OCI-LY1 (cell line): ENCODE measurements at regions not wholly inside any gene's neighbourhood (a gene's known extent, or its start where the extent isn't known, plus 50 kb on each side); places are given as distances from the start of the nearest gene placed in this dataset.

Experiments used
- H2AFZ ChIP-seq: fragments of 200-600 bp; sonication (generic), shearing (Covaris generic); 2 replicates; pipeline ENCODE4 v1.6.0; 2014; ENCODE audit warnings: antibody characterized with exemption, mild to moderate bottlenecking, low read length
- H3F3A ChIP-seq: fragments of 200-600 bp; sonication (generic), shearing (Covaris generic); 2 replicates; pipeline ENCODE4 v1.6.0; 2014; ENCODE audit warnings: mild to moderate bottlenecking, antibody characterized with exemption, low read length, moderate library complexity; ENCODE audit not compliant: insufficient read depth
- H3K27ac ChIP-seq: fragments of 200-600 bp; sonication (generic); 2 replicates; pipeline ENCODE4 v1.5.1; 2014; ENCODE audit warnings: low read length, mixed run types, mild to moderate bottlenecking, low read depth; ENCODE audit not compliant: poor library complexity, severe bottlenecking
- H3K27me3 ChIP-seq: fragments of 200-600 bp; sonication (generic); 2 replicates; pipeline ENCODE4 v1.6.0; 2014; ENCODE audit warnings: antibody characterized with exemption, mild to moderate bottlenecking, low read length, moderate library complexity; ENCODE audit not compliant: insufficient read depth
- H3K36me3 ChIP-seq: fragments of 200-600 bp; sonication (generic); 2 replicates; pipeline ENCODE4 v1.6.1; 2014; ENCODE audit warnings: mild to moderate bottlenecking, antibody characterized with exemption, low read length, moderate library complexity, mixed read lengths; ENCODE audit not compliant: insufficient read depth
- H3K4me1 ChIP-seq: fragments of 200-600 bp; sonication (generic); 2 replicates; pipeline ENCODE4 v1.5.1; 2014; ENCODE audit warnings: mild to moderate bottlenecking, low read length, moderate library complexity; ENCODE audit not compliant: insufficient read depth, severe bottlenecking
- H3K4me2 ChIP-seq: fragments of 200-600 bp; sonication (generic), shearing (Covaris generic); 2 replicates; pipeline ENCODE4 v1.6.1; 2014; ENCODE audit warnings: low read length
- H3K4me3 ChIP-seq: fragments of 200-600 bp; sonication (generic); 2 replicates; pipeline ENCODE4 v1.5.1; 2014; ENCODE audit warnings: low read length, low read depth, mild to moderate bottlenecking, mixed read lengths; ENCODE audit not compliant: poor library complexity, severe bottlenecking
- H3K79me2 ChIP-seq: fragments of 200-600 bp; shearing (Covaris generic); 2 replicates; pipeline ENCODE4 v1.6.1; 2016; ENCODE audit warnings: mixed run types, low read length, mixed read lengths; ENCODE audit not compliant: insufficient read depth
- H3K9ac ChIP-seq: fragments of 200-600 bp; sonication (generic), shearing (Covaris generic); 2 replicates; pipeline ENCODE4 v1.6.1; 2014; ENCODE audit warnings: mild to moderate bottlenecking, low read length, mixed read lengths
- H3K9me2 ChIP-seq: fragments of 200-600 bp; sonication (generic), shearing (Covaris generic); 2 replicates; pipeline ENCODE4 v1.6.1; 2014; ENCODE audit warnings: low read depth, mild to moderate bottlenecking, low read length, mixed read lengths
- H3K9me3 ChIP-seq: fragments of 200-600 bp; shearing (Covaris generic); 2 replicates; pipeline ENCODE4 v1.6.1; 2014; ENCODE audit warnings: low read length, mixed read lengths
- H4K20me1 ChIP-seq: fragments of 200-600 bp; sonication (generic), shearing (Covaris generic); 2 replicates; pipeline ENCODE4 v1.6.0; 2016; ENCODE audit warnings: mild to moderate bottlenecking, low read length; ENCODE audit not compliant: insufficient read depth
- EZH2 ChIP-seq: fragments of 200-600 bp; sonication (generic), shearing (Covaris generic); IDR thresholded peaks from 2 replicates; pipeline ENCODE4 v1.8.0; 2017; ENCODE audit warnings: borderline replicate concordance, mixed run types, mild to moderate bottlenecking, antibody characterized with exemption, low read length, moderate library complexity, mixed read lengths
- TF ChIP-seq, protein P1 (sequence below): fragments of 200-600 bp; sonication (generic), shearing (Covaris generic); IDR thresholded peaks from 2 replicates; pipeline ENCODE4 v1.5.1; 2017; ENCODE audit warnings: mild to moderate bottlenecking, antibody characterized with exemption, low read length, moderate library complexity, mixed read lengths

DNA sequence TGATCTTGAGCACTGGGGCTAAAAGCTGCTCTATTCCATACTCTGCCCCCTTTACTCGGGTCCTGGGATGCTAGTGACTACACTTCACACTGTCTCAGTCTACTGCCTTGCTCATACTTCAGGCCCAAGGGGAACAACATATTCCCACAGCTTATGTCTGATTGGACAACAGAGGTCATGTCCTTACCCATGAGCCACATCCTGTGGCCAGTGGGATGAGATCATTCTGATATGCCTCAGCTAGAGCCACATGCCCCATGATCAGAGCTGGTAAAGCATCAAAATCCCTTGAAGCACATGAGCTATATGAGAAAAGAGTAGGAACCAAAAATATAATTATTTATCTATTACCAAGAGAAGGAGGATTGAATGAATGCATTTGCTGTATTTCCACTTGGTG, 290.1 kb upstream of the TSHZ3 start:
- no peaks in the 10 kb centered on the region for H3K9me2 ChIP-seq
- no peak overlapping the region for H3K4me3 ChIP-seq
- no peaks in the 10 kb centered on the region for H3K9me3 ChIP-seq
- no peak overlapping the region for H3K4me2 ChIP-seq
- no peaks in the 10 kb centered on the region for H3F3A ChIP-seq
- no peaks in the 10 kb centered on the region for H3K36me3 ChIP-seq
- no peaks in the 10 kb centered on the region for H4K20me1 ChIP-seq
- no peaks in the 10 kb centered on the region for H3K27me3 ChIP-seq
- no peaks in the 10 kb centered on the region for H3K4me1 ChIP-seq
- H3K27ac ChIP-seq: no peak overlapping the region
- no peak for TF ChIP-seq EZH2
- TF ChIP-seq, protein P1, sequence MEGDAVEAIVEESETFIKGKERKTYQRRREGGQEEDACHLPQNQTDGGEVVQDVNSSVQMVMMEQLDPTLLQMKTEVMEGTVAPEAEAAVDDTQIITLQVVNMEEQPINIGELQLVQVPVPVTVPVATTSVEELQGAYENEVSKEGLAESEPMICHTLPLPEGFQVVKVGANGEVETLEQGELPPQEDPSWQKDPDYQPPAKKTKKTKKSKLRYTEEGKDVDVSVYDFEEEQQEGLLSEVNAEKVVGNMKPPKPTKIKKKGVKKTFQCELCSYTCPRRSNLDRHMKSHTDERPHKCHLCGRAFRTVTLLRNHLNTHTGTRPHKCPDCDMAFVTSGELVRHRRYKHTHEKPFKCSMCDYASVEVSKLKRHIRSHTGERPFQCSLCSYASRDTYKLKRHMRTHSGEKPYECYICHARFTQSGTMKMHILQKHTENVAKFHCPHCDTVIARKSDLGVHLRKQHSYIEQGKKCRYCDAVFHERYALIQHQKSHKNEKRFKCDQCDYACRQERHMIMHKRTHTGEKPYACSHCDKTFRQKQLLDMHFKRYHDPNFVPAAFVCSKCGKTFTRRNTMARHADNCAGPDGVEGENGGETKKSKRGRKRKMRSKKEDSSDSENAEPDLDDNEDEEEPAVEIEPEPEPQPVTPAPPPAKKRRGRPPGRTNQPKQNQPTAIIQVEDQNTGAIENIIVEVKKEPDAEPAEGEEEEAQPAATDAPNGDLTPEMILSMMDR: no peak
- H2AFZ ChIP-seq: no peak overlapping the region
- H3K79me2 ChIP-seq: no peaks in the 10 kb centered on the region
- no peak overlapping the region for H3K9ac ChIP-seq

DNA sequence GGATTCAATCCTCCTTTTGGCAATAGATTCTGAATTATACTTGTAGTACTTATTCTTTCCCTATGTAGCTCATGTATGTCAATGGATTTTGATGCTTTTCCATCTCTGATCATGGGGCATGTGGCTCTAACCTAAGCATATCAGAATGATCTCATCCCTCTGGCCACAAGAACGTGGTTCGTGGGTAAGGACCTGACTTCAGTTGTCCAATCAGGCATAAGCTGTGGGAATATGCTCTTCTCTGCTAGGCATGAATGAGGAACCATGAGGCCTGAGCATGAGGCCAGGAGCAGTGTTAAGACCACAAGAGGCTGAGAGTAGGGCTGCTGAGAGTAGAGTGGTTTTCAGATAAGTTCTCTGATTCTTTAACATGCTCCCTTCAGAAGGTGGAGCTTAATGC, 292.4 kb upstream of the TSHZ3 start:
- Histone ChIP-seq H2AFZ (no peak overlapping the region), H3K27ac (no peak overlapping the region), H3K27me3 (no peaks in the 10 kb centered on the region), H3K9me2 (no peaks in the 10 kb centered on the region), H3F3A (no peaks in the 10 kb centered on the region), H3K4me2 (no peak overlapping the region), H3K79me2 (no peaks in the 10 kb centered on the region), H3K4me1 (no peaks in the 10 kb centered on the region), H4K20me1 (no peaks in the 10 kb centered on the region), H3K4me3 (no peak overlapping the region), H3K9ac (no peak overlapping the region), H3K36me3 (no peaks in the 10 kb centered on the region), H3K9me3 (no peaks in the 10 kb centered on the region)
- TF ChIP-seq, protein P1: no peak
- TF ChIP-seq EZH2: no peak

DNA sequence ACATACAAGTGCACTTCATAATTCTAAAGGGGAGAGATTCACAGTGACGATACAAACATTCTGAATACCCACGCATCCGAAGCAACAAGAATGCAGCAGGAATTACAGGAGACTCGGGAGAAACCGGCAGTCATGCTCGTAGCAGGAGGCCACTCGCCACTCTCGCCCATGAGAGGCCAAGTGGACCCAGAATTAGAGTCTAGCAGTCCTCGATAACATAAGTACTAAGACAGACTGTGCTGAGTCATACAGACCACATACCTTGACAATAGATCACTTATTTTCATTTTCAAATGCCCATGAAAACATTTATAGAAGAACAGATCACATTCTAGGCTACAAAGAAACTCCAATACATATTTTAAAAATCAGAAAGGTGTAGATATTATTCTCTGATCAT, 299.1 kb upstream of the TSHZ3 start:
- H3K4me1 ChIP-seq: no peaks in the 10 kb centered on the region
- H3K27ac ChIP-seq: no peak overlapping the region
- H4K20me1 ChIP-seq: no peaks in the 10 kb centered on the region
- no peaks in the 10 kb centered on the region for H3K79me2 ChIP-seq
- no peaks in the 10 kb centered on the region for H3K9me3 ChIP-seq
- no peak overlapping the region for H3K9ac ChIP-seq
- TF ChIP-seq EZH2: no peak
- TF ChIP-seq, protein P1: no peak
- H3K9me2 ChIP-seq: no peaks in the 10 kb centered on the region
- no peak overlapping the region for H2AFZ ChIP-seq
- H3K27me3 ChIP-seq: no peaks in the 10 kb centered on the region
- no peaks in the 10 kb centered on the region for H3K36me3 ChIP-seq
- H3K4me3 ChIP-seq: no peak overlapping the region
- no peak overlapping the region for H3K4me2 ChIP-seq
- no peaks in the 10 kb centered on the region for H3F3A ChIP-seq
